ENCODE measurements at regions not wholly inside any gene's neighbourhood (a gene's known extent, or its start where the extent isn't known, plus 50 kb on each side); places are given as distances from the start of the nearest gene placed in this dataset.
"Not testable (repeated sequence)": the region's sequence is repeated elsewhere in the genome, so short reads cannot be mapped to it uniquely, and the experiment has no call there.

DNA sequence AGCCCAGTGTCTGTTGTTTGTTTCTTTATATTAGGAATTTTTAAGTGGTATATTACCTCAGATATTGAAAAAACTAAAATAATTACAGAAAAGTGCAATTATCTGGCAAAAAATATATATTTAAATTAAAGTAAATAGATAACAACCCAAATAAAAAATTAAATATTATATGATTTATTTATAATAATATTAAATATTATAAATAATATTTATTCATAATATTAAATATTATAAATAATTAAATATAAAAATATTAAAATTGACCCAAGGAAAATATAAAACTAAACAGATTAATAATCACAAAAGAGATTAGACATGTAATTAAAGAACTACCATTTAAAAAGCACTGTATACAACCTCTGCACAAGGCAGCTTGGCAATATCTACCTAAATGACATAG lies 331.9 kb upstream of the POGK start:
- DNase-seq: no peak

GRCh38 chr1:166511761-166512160 lies 327.5 kb upstream of the POGK start:
- no peak for DNase-seq

DNA sequence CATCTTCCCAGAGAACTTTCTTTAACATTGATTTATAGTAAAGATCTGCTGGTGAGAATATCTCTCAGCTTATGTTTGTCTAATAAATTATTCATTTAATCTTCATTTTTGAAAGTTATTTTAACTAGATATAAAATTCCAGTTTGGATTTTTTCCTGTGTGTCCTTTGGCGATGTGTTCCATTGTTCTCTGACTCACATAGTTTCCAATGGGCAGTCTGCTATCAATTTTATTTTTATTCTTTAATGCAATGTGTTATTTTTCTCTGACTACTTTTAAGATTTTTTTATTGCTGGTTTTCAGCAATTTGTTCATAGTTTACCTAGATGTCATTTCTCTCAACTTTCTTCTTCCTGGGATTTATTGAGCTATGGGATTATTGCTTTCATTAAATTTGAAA lies 325.2 kb upstream of the POGK start:
- DNase-seq: no peak

DNA sequence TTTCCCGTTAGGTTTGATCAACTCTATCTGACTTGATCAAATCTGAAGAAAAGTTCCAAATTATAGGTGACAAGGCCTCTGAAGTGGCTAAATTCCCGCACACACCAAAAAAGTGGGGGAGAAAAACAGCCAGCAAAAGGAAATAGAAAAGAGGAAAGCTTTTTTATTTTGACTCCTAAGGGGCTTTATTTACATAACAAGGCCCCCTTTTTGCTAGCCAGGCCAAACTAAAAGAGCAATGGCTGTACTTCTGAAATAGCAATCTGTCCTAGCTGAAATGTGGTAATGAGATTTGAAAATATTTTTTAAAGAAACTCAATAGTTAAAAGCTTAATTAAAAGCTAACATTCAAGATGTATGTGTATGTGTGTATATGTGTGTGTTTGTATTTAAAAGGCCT lies 311.5 kb upstream of the POGK start:
- no peak for DNase-seq

GRCh38 chr1:166538646-166539045 lies 300.6 kb upstream of the POGK start:
- DNase-seq: no peak

GRCh38 chr1:166544036-166544435 lies 295.2 kb upstream of the POGK start:
- no peak for DNase-seq

- no peak for DNase-seq
These were observed 294.7 kb upstream of the POGK start for GRCh38 chr1:166544561-166544960.

GRCh38 chr1:166552706-166553105 lies 286.6 kb upstream of the POGK start:
- DNase-seq: no peak

GRCh38 chr1:166570954-166571353 lies 268.3 kb upstream of the POGK start:
- no peak for DNase-seq

DNA sequence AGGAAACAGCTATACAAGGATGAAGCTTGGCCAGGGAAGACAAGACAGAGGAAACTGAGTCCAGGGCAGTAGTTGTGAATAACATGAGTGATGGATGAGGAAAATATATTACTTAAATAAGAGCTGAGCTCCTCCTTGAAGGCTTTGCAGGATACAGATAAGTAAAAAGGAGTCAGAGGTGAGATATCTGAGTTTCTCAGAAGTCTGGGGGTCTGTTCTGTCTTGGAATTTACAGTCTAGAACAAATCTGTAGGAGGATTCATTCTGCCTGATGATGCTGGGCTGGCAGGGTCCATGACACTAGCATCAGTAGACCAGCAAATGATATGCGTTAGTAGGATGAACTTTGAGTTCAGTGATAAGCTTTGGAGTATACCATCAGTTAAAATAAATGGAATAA lies 266.1 kb upstream of the POGK start:
- no peak for DNase-seq

- DNase-seq: no peak
These were observed 259.4 kb upstream of the POGK start for GRCh38 chr1:166579557-166580501.

DNA sequence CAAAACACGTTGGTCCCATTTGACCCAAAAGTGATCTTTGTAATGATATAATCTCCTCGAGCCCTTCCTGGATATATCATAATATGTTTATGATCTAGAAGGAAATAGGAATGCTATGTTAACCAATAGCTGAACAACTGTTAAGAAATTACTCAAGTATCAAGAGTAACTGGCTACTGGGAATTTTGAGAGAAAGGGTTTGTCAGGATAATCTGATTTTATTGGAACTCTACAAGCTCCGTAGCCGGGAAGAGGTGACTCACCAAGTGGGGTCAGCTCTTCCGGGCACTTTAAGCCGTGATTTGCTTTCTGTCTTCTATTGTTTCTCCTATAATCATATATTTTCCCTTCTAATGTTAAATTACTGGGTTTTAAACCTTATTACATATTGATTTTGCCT lies 250.5 kb upstream of the POGK start:
- no peak for DNase-seq

DNA sequence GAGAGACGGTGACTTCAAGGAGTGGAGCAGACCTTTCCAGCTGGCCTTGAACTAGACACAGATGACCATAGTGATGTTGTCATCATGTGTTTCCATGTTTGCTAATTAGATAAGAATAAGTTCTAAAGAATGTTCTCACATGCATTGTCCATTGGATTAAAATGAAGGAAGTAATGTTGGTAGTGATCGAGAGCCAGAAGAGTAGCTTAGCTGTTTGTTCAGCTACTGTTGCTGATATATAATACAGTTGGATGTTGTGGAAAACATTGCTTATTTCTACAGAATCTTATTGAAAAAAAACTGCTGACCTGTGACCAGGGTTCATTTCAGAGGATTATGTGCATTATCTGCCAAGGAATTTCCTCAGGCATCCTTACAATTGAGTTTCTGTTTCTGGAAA lies 249.1 kb upstream of the POGK start:
- no peak for DNase-seq

DNA sequence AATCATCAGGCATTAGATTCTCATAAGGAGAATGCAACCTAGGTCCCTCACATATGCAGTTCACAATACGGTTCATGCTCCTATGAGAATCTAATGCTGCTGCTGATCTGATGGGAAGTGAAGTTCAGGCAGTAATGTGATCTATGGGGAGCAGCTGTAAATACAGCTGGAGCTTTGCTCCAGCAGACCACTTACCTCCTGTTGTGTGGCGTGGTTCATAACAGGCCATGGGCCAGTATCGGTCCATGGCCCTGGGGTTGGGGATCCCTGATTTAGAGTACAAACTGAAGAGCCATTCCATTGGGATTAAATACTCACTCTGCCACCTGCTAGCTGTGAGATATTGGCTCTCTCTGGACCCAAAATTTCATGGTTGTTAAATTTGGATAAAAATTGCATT lies 244.6 kb upstream of the POGK start:
- no peak for DNase-seq

DNA sequence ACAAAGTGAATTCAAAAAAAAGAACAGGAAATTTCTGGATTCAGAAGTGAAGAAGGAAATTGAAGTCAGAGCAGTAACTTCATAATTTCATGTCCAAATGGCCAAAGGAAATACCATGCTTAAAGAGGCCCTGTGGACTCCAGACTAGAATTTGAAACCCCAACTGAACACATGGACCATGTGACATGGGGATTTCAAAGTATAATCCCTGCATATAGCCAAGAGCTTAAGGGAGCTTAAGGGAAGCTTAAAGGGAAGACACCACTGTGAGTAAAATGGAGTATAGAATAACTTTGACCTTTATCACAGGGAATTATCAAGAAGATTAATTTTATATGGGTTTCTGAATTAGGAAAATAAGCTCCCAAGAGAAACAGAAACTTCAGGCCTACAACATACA lies 241.8 kb upstream of the POGK start:
- no peak for DNase-seq

GRCh38 chr1:166600574-166600973 lies 238.7 kb upstream of the POGK start:
- no peak for DNase-seq

DNA sequence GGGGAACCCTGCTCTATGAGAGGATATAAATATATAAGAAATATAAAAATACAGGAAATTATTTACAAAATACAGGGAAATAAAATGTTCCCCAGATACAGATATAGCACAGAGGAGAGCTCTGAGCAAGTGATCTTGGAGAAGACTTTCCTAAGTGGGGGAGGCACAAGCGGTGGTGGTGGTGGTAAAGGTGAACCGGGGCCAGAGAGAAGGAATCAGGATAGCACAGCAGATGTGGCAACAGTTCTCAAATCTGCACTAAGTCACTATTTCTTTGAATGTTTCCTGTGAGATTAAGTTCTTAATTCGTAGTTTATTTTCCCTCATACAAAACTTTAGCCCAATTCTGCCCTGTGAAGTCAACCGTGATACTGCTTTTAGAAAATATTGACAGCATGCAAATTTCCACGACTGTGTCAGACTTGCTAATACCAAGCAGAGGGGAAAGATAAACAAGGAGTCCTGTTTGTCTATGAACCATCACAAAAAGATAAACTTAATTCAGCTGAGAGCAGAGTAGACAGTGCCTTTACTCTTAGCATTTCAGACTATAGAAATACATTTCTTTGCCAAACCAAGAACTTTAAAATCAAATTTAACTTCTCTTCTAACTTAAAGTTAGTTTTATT lies 237.5 kb upstream of the POGK start:
- no peak for DNase-seq

- not testable (repeated sequence) for DNase-seq
These were observed 236.5 kb upstream of the POGK start for GRCh38 chr1:166602801-166603200.

GRCh38 chr1:166603296-166603695 lies 236.0 kb upstream of the POGK start:
- no peak for DNase-seq

DNA sequence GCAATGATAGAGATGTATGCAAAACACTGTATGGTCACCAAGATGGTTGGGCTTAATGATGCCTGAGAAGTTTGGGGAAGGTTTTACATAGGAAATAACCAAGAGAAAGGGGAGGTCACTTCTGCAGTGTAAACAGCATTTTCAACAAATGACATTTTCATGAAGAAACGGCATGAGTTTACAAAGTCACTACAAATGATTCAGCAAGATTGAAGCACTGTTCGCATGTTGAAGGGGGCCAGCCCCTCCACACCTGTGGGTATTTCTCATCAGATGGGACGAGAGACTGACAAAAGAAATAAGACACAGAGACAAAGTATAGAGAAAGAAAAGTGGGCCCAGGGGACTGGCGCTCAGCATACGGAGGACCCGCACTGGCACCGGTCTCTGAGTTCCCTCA lies 234.1 kb upstream of the POGK start:
- DNase-seq: no peak

DNA sequence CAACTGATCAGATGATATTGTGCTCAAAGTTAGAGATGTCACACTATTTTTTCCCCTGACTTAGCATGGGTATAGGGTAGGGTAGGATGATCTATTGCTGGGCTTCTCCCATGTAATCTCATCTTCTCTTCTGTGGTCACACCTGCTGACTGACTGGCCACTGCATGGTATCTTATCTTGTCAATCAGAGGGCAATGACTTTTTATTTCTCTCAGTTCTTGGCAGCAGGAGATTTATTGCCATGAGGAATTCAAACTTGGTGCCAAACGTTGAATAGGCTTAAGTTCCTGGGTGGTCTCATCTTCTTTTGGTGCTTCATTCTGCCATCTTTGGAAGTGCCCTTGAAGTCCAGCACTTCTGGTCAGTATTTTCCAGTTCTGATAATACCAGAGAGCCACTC lies 226.4 kb upstream of the POGK start:
- DNase-seq: no peak

DNA sequence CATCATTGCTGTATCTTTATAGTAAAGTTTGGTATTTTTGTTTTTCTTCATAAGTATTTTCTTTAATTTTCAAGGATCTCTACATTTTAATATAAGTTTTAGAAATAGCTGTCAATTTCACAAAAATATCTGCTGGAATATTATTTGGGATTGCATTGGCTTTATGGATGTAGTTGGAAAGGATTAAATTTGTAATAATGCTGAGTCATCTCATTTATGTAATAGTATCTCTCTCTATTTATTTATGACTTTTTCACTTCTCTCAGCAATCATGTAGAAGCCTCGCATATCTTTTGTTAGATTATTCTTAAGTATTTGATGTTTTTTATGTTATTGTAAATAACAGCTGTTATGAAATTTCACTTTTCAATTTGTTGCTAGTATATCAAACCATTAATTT lies 223.1 kb upstream of the POGK start:
- no peak for DNase-seq

GRCh38 chr1:166626711-166627110 lies 212.6 kb upstream of the POGK start:
- DNase-seq: no peak

- no peak for DNase-seq
These were observed 211.7 kb upstream of the POGK start for GRCh38 chr1:166627558-166627957.

DNA sequence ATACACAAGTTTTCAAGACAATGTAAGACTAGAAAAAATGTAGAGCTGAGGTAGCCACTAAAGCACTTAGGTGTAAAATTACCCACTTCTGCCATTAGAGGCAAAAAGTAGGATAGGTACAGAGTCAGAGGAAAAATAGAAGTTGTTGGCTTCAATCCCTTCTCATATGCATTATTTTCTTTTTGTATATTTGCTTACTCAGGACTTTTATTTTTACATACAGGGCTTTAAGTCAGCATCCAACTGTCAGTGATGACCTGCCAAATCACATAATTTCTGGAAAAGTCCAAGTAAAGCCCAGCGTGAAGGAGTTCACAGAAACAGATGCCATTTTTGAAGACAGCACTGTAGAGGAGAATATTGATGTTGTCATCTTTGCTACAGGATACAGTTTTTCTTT lies 211.0 kb upstream of the POGK start:
- no peak for DNase-seq
